GM13976 (cell line): ENCODE measurements at regions not wholly inside any gene's neighbourhood (a gene's known extent, or its start where the extent isn't known, plus 50 kb on each side); places are given as distances from the start of the nearest gene placed in this dataset.

Experiments used
- DNase-seq: peaks from one replicate; pipeline ENCODE4 v3.0.0; 2012; ENCODE audit warnings: low spot score
- CTCF ChIP-seq: IDR thresholded peaks from 2 replicates; pipeline ENCODE4 v1.5.1; 2012; ENCODE audit warnings: borderline replicate concordance, mild to moderate bottlenecking; ENCODE audit not compliant: insufficient read depth; ENCODE audit errors: extremely low read depth, missing control alignments, control extremely low read depth
- in situ Hi-C: fragments of 300-500 bp; cut with MboI; formaldehyde crosslinking; loops from one replicate; pipeline ENCODE4 v1.12.0; 2022; ENCODE audit warnings: low sequenced_read_pairs, mixed read lengths, inconsistent platforms; ENCODE audit not compliant: unreplicated experiment

GRCh38 chr2:144598906-144599305 lies 79.0 kb upstream of the ZEB2 start:
- no peak for DNase-seq
- in situ Hi-C loops: no loop called here
- no peak for TF ChIP-seq CTCF

GRCh38 chr2:144597894-144598593 lies 78.1 kb upstream of the ZEB2 start:
- in situ Hi-C loops: no loop called here
- no peak for TF ChIP-seq CTCF

GRCh38 chr2:144597388-144597787 lies 77.5 kb upstream of the ZEB2 start:
- DNase-seq: no peak
- TF ChIP-seq CTCF: no peak
- in situ Hi-C loops: no loop called here

More at GRCh38 chr2:144597894-144598593, 78.1 kb upstream of the ZEB2 start:
- DNase-seq: no peak

GRCh38 chr2:144596073-144596871 lies 76.4 kb upstream of the ZEB2 start:
- TF ChIP-seq CTCF: no peak
- DNase-seq: no peak
- in situ Hi-C loops: no loop called here

GRCh38 chr2:144595686-144596072 lies 75.8 kb upstream of the ZEB2 start:
- no peak for DNase-seq
- in situ Hi-C loops: no loop called here
- no peak for TF ChIP-seq CTCF

GRCh38 chr2:144595279-144595678 lies 75.4 kb upstream of the ZEB2 start:
- no peak for TF ChIP-seq CTCF
- DNase-seq: no peak
- in situ Hi-C loops: no loop called here

- in situ Hi-C loops: no loop called here
- no peak for TF ChIP-seq CTCF
- DNase-seq: no peak
These were observed 73.9 kb upstream of the ZEB2 start for GRCh38 chr2:144593803-144594202.
